PFSK-1 (cell line): ENCODE measurements at regions not wholly inside any gene's neighbourhood (a gene's known extent, or its start where the extent isn't known, plus 50 kb on each side); places are given as distances from the start of the nearest gene placed in this dataset.

Experiments used
- FOXP2 ChIP-seq: optimal IDR thresholded peaks from 2 replicates; pipeline ENCODE3; 2011; ENCODE audit warnings: borderline replicate concordance, control low read depth, inconsistent platforms; ENCODE audit not compliant: insufficient read depth; ENCODE audit errors: extremely low read length, extremely low read depth
- POLR2AphosphoS5 ChIP-seq: IDR thresholded peaks from 2 replicates; pipeline ENCODE4 v1.6.1; 2012; ENCODE audit warnings: low read depth, mild to moderate bottlenecking, control low read depth, low read length, moderate library complexity
- SIN3A ChIP-seq: IDR thresholded peaks from 2 replicates; pipeline ENCODE4 v1.6.1; 2012; ENCODE audit warnings: mild to moderate bottlenecking, low read length, moderate library complexity, borderline replicate concordance; ENCODE audit not compliant: insufficient read depth
- TAF1 ChIP-seq: IDR thresholded peaks from 2 replicates; pipeline ENCODE4 v1.6.1; 2012; ENCODE audit warnings: low read length, control low read depth, borderline replicate concordance; ENCODE audit not compliant: insufficient read depth

GRCh38 chr6:23278180-23278532, 708.8 kb downstream of the HDGFL1 start:
- TF ChIP-seq POLR2AphosphoS5 = no peak
- TF ChIP-seq SIN3A = no peak
- TF ChIP-seq FOXP2 = no peak
- TF ChIP-seq TAF1 = no peak
